Mammary epithelial cell (primary cell): ENCODE measurements at regions not wholly inside any gene's neighbourhood (a gene's known extent, or its start where the extent isn't known, plus 50 kb on each side); places are given as distances from the start of the nearest gene placed in this dataset.

Source experiments
- CTCF ChIP-seq, 2 donors: IDR thresholded peaks in 1 of 2; conservative IDR thresholded peaks in 1 of 2; 2 replicates each; pipeline ENCODE4 v1.5.1; 2011 to 2012; ENCODE audit warnings: inconsistent platforms in 2 of 2, low read length in 2 of 2, mild to moderate bottlenecking in 2 of 2, control low read depth in 1 of 2, low read depth in 1 of 2; ENCODE audit not compliant: insufficient read depth in 1 of 2; ENCODE audit errors: extremely low read depth in 1 of 2
- EZH2 ChIP-seq: IDR thresholded peaks from 2 replicates; pipeline ENCODE4 v1.6.1; 2012; ENCODE audit warnings: low read length, inconsistent platforms, borderline replicate concordance

GRCh38 chr5:38670066-38670465, 113.6 kb upstream of the LIFR start:
- TF ChIP-seq CTCF (conservative IDR thresholded peaks at IDR 0.05 in 1 of 2, IDR thresholded peaks at IDR 0.05 in 1 of 2; ENCODE audit: extremely low read depth in 1 of 2, insufficient read depth in 1 of 2, low read depth in 1 of 2, low read length in 2 of 2) = no peak
- TF ChIP-seq EZH2 = no peak
